ENCODE measurements at regions not wholly inside any gene's neighbourhood (a gene's known extent, or its start where the extent isn't known, plus 50 kb on each side); places are given as distances from the start of the nearest gene placed in this dataset.

GRCh38 chr10:9381733-9382532 is 1327.4 kb downstream of the GATA3 start:
- TF ChIP-seq CTCF (IDR thresholded peaks at IDR 0.05; ENCODE audit: poor library complexity) (no peak), EZH2 (IDR thresholded peaks at IDR 0.05; ENCODE audit: borderline replicate concordance) (no peak), EZH2phosphoT487 (IDR thresholded peaks at IDR 0.05; ENCODE audit: low read depth, severe bottlenecking, unreplicated experiment) (no peak)
